Non-pigmented ciliary epithelial cell (primary cell): ENCODE measurements at regions not wholly inside any gene's neighbourhood (a gene's known extent, or its start where the extent isn't known, plus 50 kb on each side); places are given as distances from the start of the nearest gene placed in this dataset.
"Not testable (repeated sequence)": the region's sequence is repeated elsewhere in the genome, so short reads cannot be mapped to it uniquely, and the experiment has no call there.

ENCODE experiments used
- DNase-seq: peaks from one replicate; pipeline ENCODE4 v3.0.0-alpha.2; 2010; ENCODE audit warnings: low read depth

DNA sequence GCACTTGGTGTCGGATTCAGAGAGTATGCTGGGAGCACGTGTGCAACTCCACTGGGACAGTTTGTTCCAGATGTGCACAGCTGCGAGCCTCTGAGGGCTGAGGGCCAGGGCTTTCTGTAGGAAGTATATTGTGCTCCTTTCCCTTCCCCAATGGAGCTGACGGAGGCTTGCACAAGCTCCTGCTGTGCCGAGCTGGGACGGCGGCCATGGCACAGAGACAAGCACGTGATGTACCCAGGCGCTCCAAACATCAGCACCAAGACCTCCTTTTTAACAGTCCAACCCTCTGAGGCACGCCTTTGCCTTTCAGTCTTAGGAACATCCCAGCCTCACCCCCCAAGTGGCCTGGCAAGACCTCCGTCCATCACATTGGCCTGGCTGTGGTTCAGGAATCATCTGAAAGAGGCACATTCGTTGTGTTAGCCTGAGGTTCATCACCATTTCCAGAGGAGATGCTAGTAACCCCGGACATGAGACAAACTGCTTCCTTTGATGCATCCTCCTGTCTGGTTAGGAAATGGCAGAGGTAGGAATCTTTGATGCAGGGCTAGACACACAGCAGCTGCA is 339.2 kb upstream of the KAZN start:
- no peak for DNase-seq

GRCh38 chr1:14260480-14260879 is 338.0 kb upstream of the KAZN start:
- no peak for DNase-seq

DNA sequence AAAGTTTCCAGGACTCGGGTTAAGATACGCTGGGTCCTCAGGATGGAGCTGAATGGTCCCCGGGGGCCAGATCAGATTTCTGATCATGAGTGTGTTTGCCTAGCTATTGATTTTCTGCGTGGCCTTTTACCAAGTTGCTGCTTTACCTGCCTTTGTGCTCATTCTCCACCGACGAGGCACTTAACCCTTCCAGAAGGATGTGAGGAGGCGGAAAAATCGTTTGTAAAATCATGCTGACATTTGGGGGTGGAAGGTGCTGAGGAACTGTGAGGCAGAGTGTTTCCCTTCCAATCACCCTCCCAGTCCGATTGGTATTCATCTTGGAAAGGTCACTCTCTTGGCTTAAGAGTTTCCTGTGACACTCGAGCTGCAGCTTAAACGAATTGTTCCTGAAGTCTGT is 337.1 kb upstream of the KAZN start:
- DNase-seq, result no peak

DNA sequence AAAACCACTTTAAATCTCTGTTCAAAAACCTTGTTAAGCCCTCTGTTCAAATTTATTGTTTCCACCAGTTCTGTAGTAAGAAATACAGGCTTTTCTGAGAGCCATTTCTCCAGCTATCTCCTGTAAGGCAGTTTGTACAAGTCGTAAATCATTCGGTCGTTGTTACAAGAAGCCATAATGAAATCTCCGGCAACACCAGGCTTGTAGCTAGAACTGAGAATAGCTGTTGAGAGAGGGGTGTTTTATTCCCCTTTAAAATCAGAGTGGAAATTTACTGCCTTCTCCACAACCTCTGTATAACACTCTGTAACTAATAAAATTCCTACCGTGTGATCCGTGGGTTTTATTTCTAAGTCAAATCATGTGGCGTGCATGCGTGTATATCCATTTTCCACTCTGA is 335.8 kb upstream of the KAZN start:
- no peak for DNase-seq

DNA sequence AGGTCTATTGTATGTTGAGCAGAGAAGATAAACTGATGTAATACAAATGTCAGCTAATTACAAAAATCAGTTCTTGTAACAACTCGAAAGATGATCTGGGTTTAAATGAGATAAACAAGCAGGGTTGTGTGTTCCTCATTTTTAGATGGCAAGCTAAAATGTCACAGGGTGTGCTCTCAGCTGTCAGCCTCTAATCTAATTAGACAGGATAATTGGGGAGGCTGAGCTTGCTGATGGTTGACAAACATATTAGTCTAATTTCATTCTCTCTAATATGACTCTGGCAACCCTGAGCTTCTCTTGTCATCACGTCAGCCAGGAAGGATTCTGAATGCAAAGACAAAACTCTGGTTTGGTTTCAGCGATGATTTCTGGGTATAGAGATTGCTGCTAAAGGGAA is 335.3 kb upstream of the KAZN start:
- no peak for DNase-seq

- DNase-seq, result no peak
Measured at GRCh38 chr1:14263671-14264070, 334.8 kb upstream of the KAZN start.

- DNase-seq, result no peak
Measured at GRCh38 chr1:14265495-14265894, 333.0 kb upstream of the KAZN start.

DNA sequence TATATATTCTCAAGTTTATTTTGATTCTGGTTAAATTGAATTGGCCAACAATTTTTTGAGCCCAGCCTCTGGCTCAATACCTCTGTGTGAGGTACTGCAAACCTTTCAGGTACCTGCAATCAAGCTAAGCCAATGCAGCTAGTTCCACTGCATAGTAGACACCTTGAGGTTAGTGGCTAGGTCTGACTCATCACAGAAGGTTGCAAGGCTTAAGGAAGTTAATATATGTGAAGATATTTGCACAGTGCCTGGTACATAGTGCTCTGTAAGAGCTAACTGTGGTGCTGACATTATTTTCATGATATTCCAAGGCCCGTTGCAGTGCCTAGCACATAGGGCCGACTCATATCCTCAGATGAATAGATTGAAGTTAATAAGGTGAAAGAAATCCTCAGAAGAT is 330.5 kb upstream of the KAZN start:
- DNase-seq, result no peak

- no peak for DNase-seq
Measured at GRCh38 chr1:14270821-14271220, 327.7 kb upstream of the KAZN start.

- DNase-seq, result no peak
Measured at GRCh38 chr1:14273811-14274210, 324.7 kb upstream of the KAZN start.

DNA sequence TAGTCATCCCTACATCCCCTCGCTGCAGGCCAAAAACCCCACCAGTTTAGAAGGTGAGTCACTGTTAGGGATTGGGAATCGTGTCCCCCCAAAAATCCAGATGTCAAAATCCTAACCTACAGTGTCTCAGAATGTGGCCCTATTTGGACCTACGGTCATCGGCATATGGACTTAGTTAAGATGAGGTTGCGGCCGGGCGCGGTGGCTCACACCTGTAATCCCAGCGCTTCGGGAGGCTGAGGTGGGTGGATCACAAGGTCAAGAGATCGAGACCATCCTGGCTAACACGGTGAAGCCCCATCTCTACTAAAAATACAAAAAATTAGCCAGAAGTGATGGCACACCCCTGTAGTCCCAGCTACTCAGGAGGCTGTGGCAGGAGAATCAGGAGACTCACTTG is 318.6 kb upstream of the KAZN start:
- DNase-seq, result not testable (repeated sequence)

GRCh38 chr1:14280909-14281308 is 317.6 kb upstream of the KAZN start:
- DNase-seq, result no peak

GRCh38 chr1:14281412-14281811 is 317.1 kb upstream of the KAZN start:
- no peak for DNase-seq

GRCh38 chr1:14282707-14283106 is 315.8 kb upstream of the KAZN start:
- DNase-seq, result no peak

- DNase-seq, result no peak
Measured at GRCh38 chr1:14285238-14285637, 313.2 kb upstream of the KAZN start.

DNA sequence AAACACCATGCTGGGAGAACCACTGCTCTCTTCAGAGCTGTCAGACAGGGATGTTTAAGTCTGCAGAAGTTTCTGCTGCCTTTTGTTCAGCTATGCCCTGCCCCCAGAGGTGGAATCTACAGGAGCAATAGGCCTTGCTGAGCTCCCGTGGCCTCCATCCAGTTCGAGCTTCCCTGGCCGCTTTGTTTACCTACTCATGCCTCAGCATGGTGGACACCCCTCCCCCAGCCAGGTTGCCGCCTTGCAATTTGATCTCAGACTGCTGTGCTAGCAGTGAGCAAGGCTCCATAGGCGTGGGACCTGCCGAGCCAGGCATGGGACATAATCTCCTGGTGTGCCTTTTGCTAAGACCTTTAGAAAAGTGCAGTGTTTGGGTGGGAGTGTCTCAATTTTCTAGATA is 307.3 kb upstream of the KAZN start:
- DNase-seq, result not testable (repeated sequence)

DNA sequence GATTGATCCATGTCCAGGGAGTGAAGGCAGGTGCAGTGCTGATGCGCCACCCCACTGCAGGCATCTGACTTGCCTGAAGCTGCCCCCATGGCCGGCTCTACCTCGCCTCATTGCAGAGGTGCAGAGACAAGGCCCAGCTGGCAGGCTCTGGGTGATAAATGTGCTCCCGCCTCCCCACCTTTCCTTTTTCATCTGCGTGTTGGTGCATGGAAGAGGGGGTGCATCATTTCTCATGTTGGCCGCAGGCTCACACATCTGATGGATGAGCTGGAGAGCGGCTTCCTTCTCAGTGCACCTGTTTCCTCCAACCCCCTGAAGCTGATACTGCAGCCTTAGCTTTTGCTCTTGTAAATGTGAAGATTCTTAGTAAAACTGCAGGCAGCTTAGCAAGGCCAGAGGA is 306.0 kb upstream of the KAZN start:
- DNase-seq, result no peak

DNA sequence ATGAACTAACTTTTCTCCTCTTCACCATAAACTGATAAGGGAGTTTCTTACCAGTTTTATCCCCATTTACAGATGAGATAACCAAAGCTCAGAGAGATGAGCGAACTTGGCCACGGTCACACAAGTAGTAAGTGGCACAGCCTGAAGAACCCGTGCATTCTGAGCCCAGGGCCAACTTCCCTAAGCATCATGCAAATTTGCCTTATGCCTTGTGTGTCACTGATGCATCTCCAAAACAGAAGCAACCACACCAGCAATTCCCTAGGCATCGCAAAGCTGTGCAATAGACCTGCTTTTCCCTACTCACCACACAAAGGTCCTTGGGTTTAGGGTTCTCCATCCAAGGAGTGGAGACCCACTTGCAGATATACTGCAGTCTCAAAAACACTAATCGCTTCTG is 304.5 kb upstream of the KAZN start:
- no peak for DNase-seq

GRCh38 chr1:14294860-14295536 is 303.5 kb upstream of the KAZN start:
- no peak for DNase-seq

GRCh38 chr1:14296795-14297194 is 301.7 kb upstream of the KAZN start:
- no peak for DNase-seq

DNA sequence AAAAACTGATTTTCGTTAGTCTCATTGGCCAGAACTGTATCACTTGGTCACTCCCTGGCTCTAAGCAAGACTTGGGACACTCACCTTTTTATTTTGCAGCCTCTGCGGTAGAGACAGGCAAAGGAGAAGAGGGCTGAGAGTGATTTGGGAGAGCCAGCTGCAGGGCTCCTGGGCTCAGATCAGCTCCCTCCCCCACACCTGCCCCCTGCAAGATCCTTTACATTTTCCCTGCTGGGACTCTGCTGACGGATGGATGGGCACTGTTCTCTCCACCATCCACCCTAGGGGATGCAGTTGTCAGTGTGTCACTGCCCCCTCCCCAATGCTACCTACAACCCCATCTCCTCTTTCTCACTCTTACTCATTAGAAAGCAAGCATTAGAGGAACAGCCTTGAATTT is 301.1 kb upstream of the KAZN start:
- DNase-seq, result no peak

- DNase-seq, result no peak
Measured at GRCh38 chr1:14298806-14299205, 299.7 kb upstream of the KAZN start.

DNA sequence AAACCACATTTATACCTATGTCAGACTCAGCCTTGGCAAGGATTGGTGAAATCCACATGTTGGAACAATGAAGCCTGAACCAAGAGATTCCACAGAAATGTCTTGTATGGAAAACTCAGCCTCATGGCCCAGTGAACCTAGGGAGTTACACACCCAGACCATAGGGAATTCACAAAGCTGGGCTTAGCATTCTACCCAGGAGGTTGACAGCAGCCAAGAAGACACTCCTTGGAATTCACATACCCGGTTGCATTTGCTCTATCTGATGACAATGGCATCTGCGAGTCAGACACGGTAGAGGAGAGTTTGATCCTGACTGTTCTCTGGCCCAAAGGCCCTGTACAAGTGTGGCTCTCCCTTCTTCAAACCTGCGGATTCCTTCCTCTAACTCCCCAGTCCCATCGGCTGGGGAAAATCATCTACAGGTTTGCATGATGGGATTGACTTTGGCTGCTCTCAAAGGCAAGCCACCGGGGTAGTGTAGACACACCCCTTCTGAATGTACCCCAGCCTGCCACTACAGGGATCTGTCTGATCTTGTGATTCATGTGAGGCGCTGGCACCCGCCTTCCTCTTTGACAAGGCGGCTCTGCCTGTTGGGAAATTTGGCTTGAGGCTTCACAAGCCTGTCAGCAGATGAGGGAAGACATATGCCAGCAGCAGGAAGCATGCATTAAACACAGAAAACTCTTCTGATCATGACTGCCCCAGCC is 297.3 kb upstream of the KAZN start:
- no peak for DNase-seq

DNA sequence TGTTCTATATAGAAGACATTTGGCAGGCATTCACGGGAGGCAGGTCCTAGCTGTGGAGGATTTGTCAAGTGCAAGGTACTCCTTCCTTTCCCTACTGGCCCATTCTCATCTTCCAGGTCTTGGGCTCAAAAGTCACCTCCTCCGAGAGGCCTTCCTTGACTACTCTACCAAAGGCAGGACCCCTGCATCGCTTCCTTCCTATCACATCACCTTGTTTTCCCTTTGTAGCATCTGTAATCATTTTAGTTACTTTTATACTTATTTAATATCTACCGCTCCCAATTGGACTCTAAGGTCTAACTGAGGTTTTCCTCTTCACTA is 296.8 kb upstream of the KAZN start:
- no peak for DNase-seq
